ENCODE measurements at regions not wholly inside any gene's neighbourhood (a gene's known extent, or its start where the extent isn't known, plus 50 kb on each side); places are given as distances from the start of the nearest gene placed in this dataset.

DNA sequence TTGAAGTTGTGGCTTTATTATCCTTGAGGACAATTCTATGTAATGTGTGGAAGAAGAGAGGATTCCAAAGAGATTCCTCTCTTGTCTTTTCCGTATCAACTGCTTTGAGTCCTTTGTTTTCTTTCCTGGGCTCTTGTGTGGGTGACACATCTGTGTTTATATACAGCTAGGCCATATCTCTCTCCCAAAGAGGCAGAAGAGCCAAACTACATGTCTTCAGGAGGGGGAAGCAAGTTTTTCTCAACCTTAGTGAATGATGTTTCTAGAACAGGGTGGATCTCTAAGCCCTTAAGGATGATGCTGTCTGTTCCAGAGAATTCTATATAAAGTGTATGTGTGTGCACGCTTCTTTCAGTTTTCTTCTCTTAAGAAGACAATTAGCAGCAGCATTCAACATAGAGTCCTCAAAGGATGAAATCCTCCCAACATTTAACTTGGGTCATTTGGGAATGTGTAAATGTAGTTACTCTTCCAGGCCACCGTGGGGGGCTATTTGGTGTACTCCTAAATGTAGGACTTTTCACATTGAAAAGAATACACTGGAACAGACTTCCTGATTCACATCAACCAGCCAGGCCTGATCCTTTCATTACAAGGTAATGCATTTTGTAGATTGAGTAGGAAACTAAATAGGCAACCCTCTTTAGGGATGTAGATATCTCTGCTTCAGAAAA lies 92.8 kb upstream of the EEF1E1 start:
- no peaks in the 10 kb centered on the region for H3K9me3 ChIP-seq
- peaks cover 6% of the 10 kb centered on the region for H3K27me3 ChIP-seq
- no peaks in the 10 kb centered on the region for H3K36me3 ChIP-seq
- TF ChIP-seq, protein P1, sequence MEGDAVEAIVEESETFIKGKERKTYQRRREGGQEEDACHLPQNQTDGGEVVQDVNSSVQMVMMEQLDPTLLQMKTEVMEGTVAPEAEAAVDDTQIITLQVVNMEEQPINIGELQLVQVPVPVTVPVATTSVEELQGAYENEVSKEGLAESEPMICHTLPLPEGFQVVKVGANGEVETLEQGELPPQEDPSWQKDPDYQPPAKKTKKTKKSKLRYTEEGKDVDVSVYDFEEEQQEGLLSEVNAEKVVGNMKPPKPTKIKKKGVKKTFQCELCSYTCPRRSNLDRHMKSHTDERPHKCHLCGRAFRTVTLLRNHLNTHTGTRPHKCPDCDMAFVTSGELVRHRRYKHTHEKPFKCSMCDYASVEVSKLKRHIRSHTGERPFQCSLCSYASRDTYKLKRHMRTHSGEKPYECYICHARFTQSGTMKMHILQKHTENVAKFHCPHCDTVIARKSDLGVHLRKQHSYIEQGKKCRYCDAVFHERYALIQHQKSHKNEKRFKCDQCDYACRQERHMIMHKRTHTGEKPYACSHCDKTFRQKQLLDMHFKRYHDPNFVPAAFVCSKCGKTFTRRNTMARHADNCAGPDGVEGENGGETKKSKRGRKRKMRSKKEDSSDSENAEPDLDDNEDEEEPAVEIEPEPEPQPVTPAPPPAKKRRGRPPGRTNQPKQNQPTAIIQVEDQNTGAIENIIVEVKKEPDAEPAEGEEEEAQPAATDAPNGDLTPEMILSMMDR (IDR thresholded peaks at IDR 0.05): no peak
- no peak overlapping the region for H3K27ac ChIP-seq
- no peak overlapping the region for H3K4me3 ChIP-seq (ENCODE audit: low read depth in 1 of 2, low read length in 1 of 2)
- no peaks in the 10 kb centered on the region for H3K4me1 ChIP-seq (ENCODE audit: control insufficient read depth in 1 of 2, insufficient read depth in 1 of 2, low read depth in 1 of 2, low read length in 1 of 2)

DNA sequence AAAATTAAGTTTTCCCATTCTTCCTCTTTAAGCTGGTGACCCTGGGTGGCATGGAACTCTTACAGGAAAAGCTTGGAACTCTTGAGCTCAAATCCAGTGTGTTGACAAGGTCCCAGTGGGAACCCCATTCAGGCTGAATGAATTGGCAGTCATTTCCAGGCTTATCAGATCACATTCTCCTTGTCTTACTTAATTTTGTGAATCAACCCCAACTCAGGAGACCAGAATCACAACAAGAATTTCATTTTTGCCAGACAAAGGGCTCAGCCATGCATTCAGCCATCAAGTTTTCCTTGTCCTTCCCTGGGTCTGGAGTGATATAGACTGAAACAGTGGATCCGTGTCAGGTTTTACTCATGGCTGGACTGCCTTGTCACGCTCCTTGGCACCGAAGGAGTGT lies 92.1 kb upstream of the EEF1E1 start:
- Histone ChIP-seq H3K36me3 (no peaks in the 10 kb centered on the region), H3K9me3 (no peaks in the 10 kb centered on the region), H3K27me3 (peaks cover 6% of the 10 kb centered on the region), H3K4me3 (ENCODE audit: low read depth in 1 of 2, low read length in 1 of 2) (no peak overlapping the region), H3K4me1 (ENCODE audit: control insufficient read depth in 1 of 2, insufficient read depth in 1 of 2, low read depth in 1 of 2, low read length in 1 of 2) (no peaks in the 10 kb centered on the region), H3K27ac (no peak overlapping the region)
- TF ChIP-seq, protein P1 (IDR thresholded peaks at IDR 0.05): no peak

DNA sequence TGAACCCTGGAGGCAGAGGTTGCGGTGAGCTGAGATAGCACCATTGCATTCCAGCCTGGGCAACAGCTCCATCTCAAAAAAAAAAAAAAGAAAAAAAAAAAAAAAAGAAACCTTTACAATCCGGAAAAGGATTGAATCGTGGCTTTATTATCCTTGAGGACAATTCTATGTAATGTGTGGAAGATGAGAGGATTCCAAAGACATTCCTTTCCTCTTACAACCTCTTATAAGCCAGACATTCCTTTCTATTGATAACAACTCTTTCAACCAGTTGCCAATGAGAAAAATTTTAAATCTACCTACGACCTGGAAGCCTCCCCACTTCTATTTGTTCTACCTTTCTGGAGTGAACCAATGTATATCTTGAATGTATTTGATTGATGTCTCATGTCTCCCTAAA lies 91.2 kb upstream of the EEF1E1 start:
- peaks cover 6% of the 10 kb centered on the region for H3K27me3 ChIP-seq
- no peaks in the 10 kb centered on the region for H3K36me3 ChIP-seq
- H3K4me1 ChIP-seq (ENCODE audit: control insufficient read depth in 1 of 2, insufficient read depth in 1 of 2, low read depth in 1 of 2, low read length in 1 of 2): no peaks in the 10 kb centered on the region
- TF ChIP-seq, protein P1 (IDR thresholded peaks at IDR 0.05): no peak
- no peaks in the 10 kb centered on the region for H3K9me3 ChIP-seq
- no peak overlapping the region for H3K27ac ChIP-seq
- no peak overlapping the region for H3K4me3 ChIP-seq (ENCODE audit: low read depth in 1 of 2, low read length in 1 of 2)

DNA sequence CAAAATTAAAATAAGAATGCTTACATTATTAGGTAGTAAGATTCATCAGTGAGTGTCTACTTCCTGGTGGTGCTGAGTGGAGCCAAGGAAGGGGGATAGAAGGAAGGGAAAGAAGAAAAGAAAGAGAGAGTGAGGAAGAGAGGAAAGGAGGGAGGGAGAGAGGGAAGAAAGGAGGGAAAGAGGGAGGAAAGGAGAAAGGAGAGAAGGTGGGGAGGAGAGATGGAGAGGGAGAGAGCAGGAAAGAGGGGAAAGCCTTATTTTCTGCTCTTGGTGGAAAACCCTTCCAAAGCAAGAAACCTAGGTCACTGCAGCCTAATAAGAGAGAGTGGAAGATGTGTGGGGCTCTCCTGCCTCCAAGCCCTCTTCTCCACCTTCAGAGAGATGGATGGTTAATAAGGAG lies 90.2 kb upstream of the EEF1E1 start:
- TF ChIP-seq, protein P1 (IDR thresholded peaks at IDR 0.05): no peak
- no peak overlapping the region for H3K27ac ChIP-seq
- H3K4me1 ChIP-seq (ENCODE audit: control insufficient read depth in 1 of 2, insufficient read depth in 1 of 2, low read depth in 1 of 2, low read length in 1 of 2): no peaks in the 10 kb centered on the region
- H3K9me3 ChIP-seq: no peaks in the 10 kb centered on the region
- H3K4me3 ChIP-seq (ENCODE audit: low read depth in 1 of 2, low read length in 1 of 2): no peak overlapping the region
- H3K36me3 ChIP-seq: no peaks in the 10 kb centered on the region
- H3K27me3 ChIP-seq: peaks cover 6% of the 10 kb centered on the region

DNA sequence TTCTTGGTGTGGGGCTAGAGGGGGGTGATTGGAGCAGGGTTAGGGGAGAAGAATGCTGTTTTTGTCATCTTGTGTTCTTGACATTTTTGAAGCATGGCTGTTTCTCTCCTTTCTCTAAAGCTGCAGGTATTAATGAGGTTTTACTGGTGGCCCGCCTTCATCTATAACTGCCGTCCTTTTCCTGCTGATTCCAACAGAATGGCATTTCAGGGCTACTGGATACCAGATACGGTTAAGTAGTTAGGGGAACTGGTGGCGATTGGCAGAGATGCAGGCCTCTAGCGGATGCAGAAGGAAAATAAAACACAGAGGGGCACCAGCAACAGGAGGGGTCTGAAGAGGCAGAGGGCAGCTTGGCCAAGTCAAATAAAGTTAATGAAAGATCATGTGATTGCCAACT lies 89.7 kb upstream of the EEF1E1 start:
- Histone ChIP-seq H3K36me3 (no peaks in the 10 kb centered on the region), H3K9me3 (no peaks in the 10 kb centered on the region), H3K27me3 (peaks cover 6% of the 10 kb centered on the region), H3K27ac (no peak overlapping the region), H3K4me3 (ENCODE audit: low read depth in 1 of 2, low read length in 1 of 2) (no peak overlapping the region), H3K4me1 (ENCODE audit: control insufficient read depth in 1 of 2, insufficient read depth in 1 of 2, low read depth in 1 of 2, low read length in 1 of 2) (no peaks in the 10 kb centered on the region)
- TF ChIP-seq, protein P1 (IDR thresholded peaks at IDR 0.05): no peak

All from neutrophil (primary cell).